GM12872 (cell line): ENCODE measurements at regions not wholly inside any gene's neighbourhood (a gene's known extent, or its start where the extent isn't known, plus 50 kb on each side); places are given as distances from the start of the nearest gene placed in this dataset.

Source experiments
- CTCF ChIP-seq: IDR thresholded peaks from 3 replicates; pipeline ENCODE4 v1.5.1; 2011; ENCODE audit warnings: low read depth, mild to moderate bottlenecking, low read length, moderate library complexity; ENCODE audit not compliant: insufficient read depth

DNA sequence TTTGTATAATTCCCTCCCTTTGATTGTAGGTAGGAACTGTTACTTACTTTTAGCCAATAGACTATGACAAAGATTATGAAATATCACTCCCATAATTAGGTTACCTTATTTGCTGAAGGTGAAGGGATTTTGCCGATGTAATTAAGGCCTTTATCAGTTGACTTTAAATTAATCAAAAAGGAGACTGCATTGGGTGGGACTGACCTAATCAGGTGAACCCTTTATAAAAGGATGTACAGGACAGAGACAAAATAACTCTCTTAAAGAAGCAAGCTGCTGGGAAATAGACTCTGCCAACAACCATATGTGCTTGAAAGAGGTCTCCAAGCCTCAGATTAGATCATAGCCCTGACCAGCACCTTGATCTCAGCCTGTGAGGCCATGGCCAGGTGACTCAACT, 167.6 kb downstream of the SOX3 start:
- TF ChIP-seq CTCF: no peak

DNA sequence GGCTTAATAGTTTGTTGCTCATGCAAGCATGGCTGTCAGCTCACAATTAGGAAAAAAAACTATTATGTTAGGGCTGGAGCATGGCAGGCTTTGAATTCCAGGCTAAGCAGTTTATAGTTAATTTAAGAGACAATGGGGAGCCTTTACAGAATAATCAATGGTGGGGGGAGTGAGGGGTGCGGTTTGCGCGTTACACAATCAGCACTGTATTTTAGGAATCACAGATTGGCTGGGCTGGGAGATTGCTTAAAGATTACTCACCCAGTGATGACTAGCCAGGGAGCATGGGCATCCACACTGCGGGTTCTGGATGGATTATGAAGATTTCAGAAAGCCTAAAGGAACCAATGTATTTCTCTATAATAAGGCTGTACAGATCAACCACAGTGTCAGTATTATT, 186.6 kb downstream of the SOX3 start:
- no peak for TF ChIP-seq CTCF

GRCh38 chrX:140317462-140317861, 187.4 kb downstream of the SOX3 start:
- no peak for TF ChIP-seq CTCF

GRCh38 chrX:140298960-140299825, 205.7 kb downstream of the SOX3 start:
- TF ChIP-seq CTCF: no peak

DNA sequence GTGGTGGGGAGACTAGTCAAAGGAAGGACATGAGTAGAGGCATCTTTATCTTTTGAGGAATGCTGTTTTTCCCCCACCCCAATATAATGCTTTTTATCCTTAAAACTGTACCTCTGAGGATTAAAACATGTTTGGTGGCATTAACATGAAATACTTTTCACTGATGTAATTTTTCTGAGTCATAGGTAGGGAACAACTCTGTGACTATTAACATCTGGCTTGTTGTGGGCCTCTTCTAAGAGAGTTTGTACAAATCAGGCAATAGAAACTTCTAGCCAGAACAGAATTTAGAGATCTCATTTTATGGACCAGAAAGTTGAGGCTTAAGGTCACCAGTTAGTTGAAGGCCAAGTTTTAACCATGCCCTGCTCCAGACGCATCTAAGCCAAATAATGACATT, 207.6 kb downstream of the SOX3 start:
- TF ChIP-seq CTCF: no peak

DNA sequence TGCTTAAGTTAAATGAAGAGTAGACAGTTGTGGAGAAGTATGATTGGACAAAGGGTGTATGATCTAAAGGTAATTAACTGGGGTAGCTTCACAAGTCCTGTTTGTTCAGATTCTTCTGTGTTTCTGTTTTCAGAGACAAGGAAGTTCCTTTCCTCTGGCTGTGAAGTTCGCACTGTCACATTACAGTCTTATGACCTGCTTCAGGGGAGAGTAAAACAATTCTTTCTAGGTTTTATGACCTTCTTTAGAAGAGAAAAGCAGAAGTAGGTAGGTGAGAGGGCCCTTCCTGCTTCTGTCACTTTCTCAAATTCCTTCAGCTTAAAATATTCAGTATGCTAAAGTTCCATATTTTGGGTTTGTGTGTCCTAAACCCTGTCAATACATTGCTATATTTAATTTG, 211.9 kb downstream of the SOX3 start:
- no peak for TF ChIP-seq CTCF

- no peak for TF ChIP-seq CTCF
Observed at GRCh38 chrX:140292188-140292587, 212.7 kb downstream of the SOX3 start.
